ENCODE measurements at regions not wholly inside any gene's neighbourhood (a gene's known extent, or its start where the extent isn't known, plus 50 kb on each side); places are given as distances from the start of the nearest gene placed in this dataset.

GRCh38 chr1:157230500-157230899, 92.3 kb upstream of the ETV3 start:
- TF ChIP-seq EZH2phosphoT487 (IDR thresholded peaks at IDR 0.05; ENCODE audit: borderline replicate concordance, low read length) (no peak), CTCF (IDR thresholded peaks at IDR 0.05; ENCODE audit: low read depth, low read length, poor library complexity, severe bottlenecking) (no peak)
- H3K4me2 ChIP-seq (ENCODE audit: low read length) = no peak overlapping the region

GRCh38 chr1:157227700-157228099, 89.5 kb upstream of the ETV3 start:
- H3K36me3 ChIP-seq (ENCODE audit: control insufficient read depth, low read length) = no peaks in the 10 kb centered on the region
- no peak overlapping the region for H3K4me2 ChIP-seq (ENCODE audit: low read length)
- H3F3A ChIP-seq (ENCODE audit: control insufficient read depth, insufficient read depth) = no peaks in the 10 kb centered on the region
- no peaks in the 10 kb centered on the region for H4K20me1 ChIP-seq (ENCODE audit: control insufficient read depth, insufficient read depth, low read depth, low read length)
- no peaks in the 10 kb centered on the region for H3K27me3 ChIP-seq (ENCODE audit: control insufficient read depth, low read length)
- H3K4me1 ChIP-seq (ENCODE audit: control insufficient read depth, low read length) = no peaks in the 10 kb centered on the region
- no peaks in the 10 kb centered on the region for H3K9me2 ChIP-seq (replicated peaks; ENCODE audit: control insufficient read depth, low read length)
- no peak overlapping the region for H3K4me3 ChIP-seq (ENCODE audit: low read length)
- TF ChIP-seq CTCF (IDR thresholded peaks at IDR 0.05; ENCODE audit: low read depth, low read length, poor library complexity, severe bottlenecking) (no peak), EZH2phosphoT487 (IDR thresholded peaks at IDR 0.05; ENCODE audit: borderline replicate concordance, low read length) (no peak)
- H3K79me2 ChIP-seq (ENCODE audit: control insufficient read depth, low read length) = no peaks in the 10 kb centered on the region
- H3K9me3 ChIP-seq (ENCODE audit: control insufficient read depth, insufficient read depth, low read length) = peaks cover 7% of the 10 kb centered on the region; the same call in 1 of the 2 replicates
- no peak overlapping the region for H3K27ac ChIP-seq (ENCODE audit: low read depth, low read length)

More at GRCh38 chr1:157230500-157230899, 92.3 kb upstream of the ETV3 start:
- Histone ChIP-seq H3K9me2 (replicated peaks; ENCODE audit: control insufficient read depth, low read length) (no peaks in the 10 kb centered on the region), H3K4me1 (ENCODE audit: control insufficient read depth, low read length) (no peaks in the 10 kb centered on the region), H3K27ac (ENCODE audit: low read depth, low read length) (no peak overlapping the region), H3K36me3 (ENCODE audit: control insufficient read depth, low read length) (no peaks in the 10 kb centered on the region), H3K27me3 (ENCODE audit: control insufficient read depth, low read length) (no peaks in the 10 kb centered on the region), H3K9me3 (ENCODE audit: control insufficient read depth, insufficient read depth, low read length) (0 out of 2 replicates have a peak, but pooled peaks cover under 1% of the 10 kb centered on the region), H3K4me3 (ENCODE audit: low read length) (no peak overlapping the region), H3K79me2 (ENCODE audit: control insufficient read depth, low read length) (no peaks in the 10 kb centered on the region), H4K20me1 (ENCODE audit: control insufficient read depth, insufficient read depth, low read depth, low read length) (no peaks in the 10 kb centered on the region), H3F3A (ENCODE audit: control insufficient read depth, insufficient read depth) (no peaks in the 10 kb centered on the region)

GRCh38 chr1:157226739-157227138, 88.5 kb upstream of the ETV3 start:
- H3K9me2 ChIP-seq (replicated peaks; ENCODE audit: control insufficient read depth, low read length) = no peaks in the 10 kb centered on the region
- no peaks in the 10 kb centered on the region for H3K36me3 ChIP-seq (ENCODE audit: control insufficient read depth, low read length)
- no peaks in the 10 kb centered on the region for H3K4me1 ChIP-seq (ENCODE audit: control insufficient read depth, low read length)
- H3K9me3 ChIP-seq (ENCODE audit: control insufficient read depth, insufficient read depth, low read length) = peaks cover 7% of the 10 kb centered on the region; the same call in 1 of the 2 replicates
- TF ChIP-seq CTCF (IDR thresholded peaks at IDR 0.05; ENCODE audit: low read depth, low read length, poor library complexity, severe bottlenecking) (no peak), EZH2phosphoT487 (IDR thresholded peaks at IDR 0.05; ENCODE audit: borderline replicate concordance, low read length) (no peak)
- H3K4me2 ChIP-seq (ENCODE audit: low read length) = no peak overlapping the region
- no peak overlapping the region for H3K4me3 ChIP-seq (ENCODE audit: low read length)
- no peak overlapping the region for H3K27ac ChIP-seq (ENCODE audit: low read depth, low read length)
- no peaks in the 10 kb centered on the region for H3K79me2 ChIP-seq (ENCODE audit: control insufficient read depth, low read length)
- H4K20me1 ChIP-seq (ENCODE audit: control insufficient read depth, insufficient read depth, low read depth, low read length) = no peaks in the 10 kb centered on the region
- H3K27me3 ChIP-seq (ENCODE audit: control insufficient read depth, low read length) = no peaks in the 10 kb centered on the region
- H3F3A ChIP-seq (ENCODE audit: control insufficient read depth, insufficient read depth) = no peaks in the 10 kb centered on the region
